Spleen (tissue), 11 donors: ENCODE measurements at regions not wholly inside any gene's neighbourhood (a gene's known extent, or its start where the extent isn't known, plus 50 kb on each side); places are given as distances from the start of the nearest gene placed in this dataset.

Experiments
- DNase-seq: peaks from one replicate; pipeline ENCODE4 v3.0.0-alpha.2; 2020
- H3K27ac ChIP-seq, 8 donors: fragments of 200-600 bp; sonication (generic) in 7 of 8; 1 replicate in 4 of 8; 2 replicates in 4 of 8; pipeline versions ENCODE4 v1.5.0 to v1.8.0; 2016 to 2021; ENCODE audit warnings: inconsistent platforms in 4 of 8, mild to moderate bottlenecking in 4 of 8, moderate library complexity in 1 of 8
- H3K27me3 ChIP-seq, 7 donors: fragments of 200-600 bp; sonication (generic) in 6 of 7; replicated peaks in 1 of 7; 1 replicate in 4 of 7; 2 replicates in 3 of 7; pipeline versions ENCODE4 v1.5.0 to v1.8.0; 2016 to 2021; ENCODE audit warnings: inconsistent platforms in 3 of 7, mild to moderate bottlenecking in 1 of 7
- H3K36me3 ChIP-seq, 6 donors: fragments of 200-600 bp; sonication (generic) in 5 of 6; 1 replicate in 4 of 6; 2 replicates in 2 of 6; pipeline versions ENCODE4 v1.5.0 to v1.8.0; 2016 to 2021; ENCODE audit warnings: inconsistent platforms in 2 of 6
- H3K4me1 ChIP-seq, 6 donors: fragments of 200-600 bp; sonication (generic) in 5 of 6; 1 replicate in 3 of 6; 2 replicates in 3 of 6; pipeline versions ENCODE4 v1.5.0 to v1.8.0; 2016 to 2021; ENCODE audit warnings: inconsistent platforms in 3 of 6
- H3K4me3 ChIP-seq, 8 donors: fragments of 200-600 bp; sonication (generic) in 7 of 8; 1 replicate in 4 of 8; 2 replicates in 4 of 8; pipeline versions ENCODE4 v1.5.0 to v1.8.0; 2016 to 2021; ENCODE audit warnings: inconsistent platforms in 4 of 8, mild to moderate bottlenecking in 4 of 8, moderate library complexity in 2 of 8
- H3K9me3 ChIP-seq, 8 donors: fragments of 200-600 bp; sonication (generic) in 7 of 8; 1 replicate in 4 of 8; 2 replicates in 4 of 8; pipeline versions ENCODE4 v1.5.0 to v1.8.0; 2016 to 2021; ENCODE audit warnings: inconsistent platforms in 4 of 8
- CTCF ChIP-seq, 11 experiments: fragments of 200-600 bp in 7 of 11; fragments of 450-650 bp in 4 of 11; sonication (generic) in 4 of 11; IDR thresholded peaks in 8 of 11; conservative IDR thresholded peaks in 3 of 11; 1 replicate in 7 of 11; 2 replicates in 4 of 11; pipeline versions ENCODE4 v1.4.0 to v1.8.0; 2016 to 2021; ENCODE audit warnings: antibody characterized with exemption in 11 of 11, inconsistent platforms in 4 of 11, mild to moderate bottlenecking in 1 of 11
- POLR2A ChIP-seq, 3 donors: fragments of 450-650 bp; IDR thresholded peaks; one replicate each; pipeline ENCODE4 v1.5.1; 2017; ENCODE audit warnings: antibody characterized with exemption in 3 of 3, mild to moderate bottlenecking in 1 of 3
- POLR2AphosphoS5 ChIP-seq, 3 donors: sonication (generic); formaldehyde crosslinking; IDR thresholded peaks; one replicate each; pipeline ENCODE4 v1.5.1; 2017; ENCODE audit warnings: antibody characterized with exemption in 3 of 3
- WGBS, 5 donors: extraction: QIAGEN DNeasy Blood & Tissue Kit in 3 of 5; methylation state at CpG; one replicate each; pipeline versions ENCODE4 v1.1.5 to v1.1.7; 2013 to 2018; 5-methylcytosine and 5-hydroxymethylcytosine counted together
- intact Hi-C: fragments of 100-400 bp; cut with DNase I; formaldehyde crosslinking; loops from one replicate; pipeline ENCODE4 v1.15.0; 2023; ENCODE audit warnings: low total_unique reads
- donor health status: healthy with polysubstance abuse.
- donor health status: DM: no; HTN: no; CAD: no; lungs with moderate emphysema.
- donor health status: DM: no; HTN: no; CAD: no.
- donor health status: Bipolar disorder and iron deficiency.
- donor health status: healthy.
- donor health status: DM: no; HTN: no; CAD: no.
- donor health status: DM: yes; HTN: yes; CAD: no.

- Histone ChIP-seq H3K9me3 (peaks cover 0 to 8% (median 0%) of the 10 kb centered on the region in 8 donors), H3K27me3 (no peaks in the 10 kb centered on the region), H3K4me3 (no peak overlapping the region), H3K36me3 (no peaks in the 10 kb centered on the region), H3K27ac (no peak overlapping the region), H3K4me1 (peaks cover 0 to 1% (median 0%) of the 10 kb centered on the region in 6 donors)
- DNase-seq: no peak
- intact Hi-C loops: no loop called here
- 67 to 78% (median 73%) methylated on average over 3 of the region's 3 CpGs for WGBS, 5 donors
- TF ChIP-seq POLR2AphosphoS5 (IDR thresholded peaks at IDR 0.05): no peak
- TF ChIP-seq CTCF (IDR thresholded peaks at IDR 0.05 in 8 of 11, conservative IDR thresholded peaks at IDR 0.05 in 3 of 11): no peak
- no peak for TF ChIP-seq POLR2A (IDR thresholded peaks at IDR 0.05)
Observed at GRCh38 chr16:50497592-50497991, 50.6 kb upstream of the NKD1 start.

- intact Hi-C loops: no loop called here
- H3K27me3 ChIP-seq: no peaks in the 10 kb centered on the region
- no peaks in the 10 kb centered on the region for H3K36me3 ChIP-seq
- H3K4me1 ChIP-seq: no peaks in the 10 kb centered on the region
- H3K27ac ChIP-seq: no peak overlapping the region
- no peak overlapping the region for H3K4me3 ChIP-seq
- no peak for DNase-seq
- TF ChIP-seq CTCF (IDR thresholded peaks at IDR 0.05 in 8 of 11, conservative IDR thresholded peaks at IDR 0.05 in 3 of 11): no peak
- no peak for TF ChIP-seq POLR2A (IDR thresholded peaks at IDR 0.05)
- no peak for TF ChIP-seq POLR2AphosphoS5 (IDR thresholded peaks at IDR 0.05)
- WGBS, 5 donors: 84 to 97% (median 89%) methylated on average over 2 of the region's 2 CpGs
- peaks cover 0 to 3% (median 0%) of the 10 kb centered on the region in 8 donors for H3K9me3 ChIP-seq
Observed at GRCh38 chr16:50496990-50497389, 51.2 kb upstream of the NKD1 start.

- H3K4me3 ChIP-seq: no peak overlapping the region
- intact Hi-C loops: no loop called here
- WGBS, 5 donors: 85 to 96% (median 90%) methylated on average over 6 to 7 of the region's 7 CpGs
Observed at GRCh38 chr16:50495673-50496072, 52.5 kb upstream of the NKD1 start.

More at GRCh38 chr16:50495673-50496072, 52.5 kb upstream of the NKD1 start:
- H3K36me3 ChIP-seq: no peaks in the 10 kb centered on the region
- no peaks in the 10 kb centered on the region for H3K27me3 ChIP-seq
- no peaks in the 10 kb centered on the region for H3K9me3 ChIP-seq
- TF ChIP-seq CTCF (IDR thresholded peaks at IDR 0.05 in 8 of 11, conservative IDR thresholded peaks at IDR 0.05 in 3 of 11) (no peak), POLR2AphosphoS5 (IDR thresholded peaks at IDR 0.05) (no peak), POLR2A (IDR thresholded peaks at IDR 0.05) (no peak)
- no peak for DNase-seq
- H3K4me1 ChIP-seq: no peaks in the 10 kb centered on the region
- no peak overlapping the region for H3K27ac ChIP-seq
